GM21515 (cell line): ENCODE measurements at regions not wholly inside any gene's neighbourhood (a gene's known extent, or its start where the extent isn't known, plus 50 kb on each side); places are given as distances from the start of the nearest gene placed in this dataset.
"Not testable (repeated sequence)": the region's sequence is repeated elsewhere in the genome, so short reads cannot be mapped to it uniquely, and the experiment has no call there.

ENCODE experiments used
- ATAC-seq: cut with Tn5 transposase; IDR thresholded peaks from one replicate; pipeline ENCODE4 v1.9.1; 2021; ENCODE audit not compliant: unreplicated experiment

- ATAC-seq: no peak
Measured at GRCh38 chr9:106039151-106039935, 345.0 kb downstream of the TMEM38B start.

- ATAC-seq: not testable (repeated sequence)
Measured at GRCh38 chr9:106041920-106042319, 347.6 kb downstream of the TMEM38B start.

DNA sequence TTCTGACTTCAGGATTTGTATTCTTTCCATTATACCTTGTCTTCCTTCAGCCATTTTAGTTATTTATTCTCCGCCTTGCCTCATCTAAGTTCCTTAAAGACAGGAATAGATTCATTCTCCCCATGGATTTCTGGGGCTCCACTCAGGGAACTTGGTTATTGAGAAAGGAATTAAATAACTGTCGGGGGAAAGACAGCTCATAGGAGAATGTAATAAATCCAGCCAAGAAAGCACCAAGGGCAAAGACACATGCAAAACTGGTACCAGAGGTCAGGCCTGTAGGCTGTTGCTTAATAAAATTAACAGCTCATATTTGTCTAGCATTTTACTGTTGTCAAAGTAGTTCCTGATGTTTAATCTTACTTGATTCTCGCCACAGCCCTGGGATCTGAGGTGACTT lies 357.2 kb downstream of the TMEM38B start:
- ATAC-seq: no peak

DNA sequence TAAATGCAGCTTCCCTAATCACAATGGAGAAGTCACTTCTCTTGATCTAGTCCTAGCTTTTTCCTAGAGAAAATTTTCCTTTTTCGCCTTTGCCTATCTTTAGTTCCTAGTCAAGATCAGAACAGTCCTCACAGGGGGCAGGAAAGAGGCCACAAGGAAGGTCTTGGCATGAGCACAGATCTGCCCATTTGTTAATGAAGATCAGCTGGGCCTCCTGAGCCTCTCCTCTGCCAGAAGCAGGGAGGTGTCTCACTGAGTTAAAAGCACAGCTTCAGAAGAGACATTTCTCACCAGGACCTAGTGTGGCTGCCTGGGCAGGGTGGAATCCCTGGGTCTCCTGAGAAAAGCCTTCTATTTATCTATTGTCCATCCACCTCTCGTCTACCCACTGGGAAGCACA lies 357.8 kb downstream of the TMEM38B start:
- no peak for ATAC-seq

GRCh38 chr9:106052735-106053134 lies 358.4 kb downstream of the TMEM38B start:
- ATAC-seq: no peak

DNA sequence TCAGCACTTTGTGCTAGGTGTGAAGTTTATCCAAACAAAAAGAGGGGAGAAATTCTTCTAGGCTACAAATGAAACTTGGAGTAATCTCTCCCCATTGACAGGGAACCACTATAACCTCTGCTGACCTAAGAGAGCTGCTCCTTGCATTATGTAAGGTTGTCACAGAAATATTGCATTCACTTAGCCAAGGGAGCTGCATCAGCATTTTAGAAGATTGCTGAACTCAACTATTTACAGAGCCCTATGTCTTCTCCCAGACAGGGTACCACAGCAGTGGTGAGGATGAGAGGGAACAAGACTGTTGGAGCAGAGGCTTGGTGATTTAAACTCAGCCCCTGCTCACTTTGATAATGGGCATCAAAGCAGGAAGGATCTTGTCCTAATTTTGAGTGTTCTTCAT lies 362.0 kb downstream of the TMEM38B start:
- ATAC-seq: no peak

- no peak for ATAC-seq
Measured at GRCh38 chr9:106058460-106058859, 364.1 kb downstream of the TMEM38B start.

GRCh38 chr9:106059886-106060285 lies 365.5 kb downstream of the TMEM38B start:
- no peak for ATAC-seq

- ATAC-seq: no peak
Measured at GRCh38 chr9:106060885-106061284, 366.5 kb downstream of the TMEM38B start.

DNA sequence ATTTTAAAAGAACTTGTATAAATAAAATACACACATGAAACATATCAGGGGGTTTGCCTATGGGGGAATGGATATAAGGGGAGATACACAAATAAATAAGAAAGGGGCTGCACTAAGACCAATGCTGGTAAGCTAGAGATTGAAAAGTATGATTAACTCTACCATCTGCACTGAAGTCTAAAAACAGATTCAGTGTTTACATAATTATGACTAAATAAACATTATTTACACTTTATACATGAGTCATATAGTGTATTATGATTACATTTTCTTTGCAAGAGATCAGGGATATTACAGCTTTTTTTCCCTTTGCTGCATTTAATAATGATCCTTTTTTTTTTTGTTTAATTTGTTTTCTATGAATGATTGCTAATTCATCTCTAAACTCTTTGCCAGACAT lies 367.9 kb downstream of the TMEM38B start:
- ATAC-seq: no peak

DNA sequence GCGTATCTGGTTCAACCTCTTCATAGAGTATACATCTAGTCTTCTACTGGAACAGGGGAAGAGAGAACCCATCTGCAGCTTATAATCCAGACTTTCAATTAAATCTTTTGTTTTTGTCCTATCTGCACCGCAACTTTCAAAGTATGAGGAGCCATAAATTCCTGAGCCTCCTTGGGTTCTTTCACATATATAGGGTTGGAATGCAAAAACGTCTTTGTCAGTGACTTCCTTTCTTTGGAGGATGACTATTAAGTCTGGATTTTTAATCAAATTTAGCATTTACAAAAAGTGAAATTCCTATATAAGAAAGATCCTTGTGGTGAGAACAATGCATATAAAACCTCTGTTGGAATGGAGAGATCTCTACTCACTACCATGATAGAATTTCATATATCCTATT lies 370.8 kb downstream of the TMEM38B start:
- ATAC-seq: no peak

- no peak for ATAC-seq
Measured at GRCh38 chr9:106065579-106066214, 371.4 kb downstream of the TMEM38B start.

- ATAC-seq: no peak
Measured at GRCh38 chr9:106066940-106067524, 372.7 kb downstream of the TMEM38B start.

DNA sequence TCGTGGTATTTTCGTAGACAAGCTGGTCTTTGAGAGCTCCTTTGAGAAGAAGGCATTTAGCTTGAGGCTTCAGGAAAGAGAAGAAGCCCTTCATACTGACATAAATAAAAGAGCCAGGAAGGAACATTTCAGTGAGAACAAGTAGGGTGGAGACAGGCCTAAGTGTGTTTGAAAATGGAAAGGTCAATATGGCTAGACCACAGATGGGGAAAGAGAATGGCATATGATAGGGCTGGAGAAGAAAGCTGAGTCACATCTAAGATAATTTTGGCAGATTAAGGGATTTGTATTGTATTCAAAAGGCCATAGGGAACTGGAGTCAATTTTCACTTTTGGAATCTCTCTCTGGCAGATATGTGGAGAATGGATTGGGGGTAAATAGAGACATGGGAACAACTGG lies 374.9 kb downstream of the TMEM38B start:
- ATAC-seq: no peak

- no peak for ATAC-seq
Measured at GRCh38 chr9:106072421-106072820, 378.1 kb downstream of the TMEM38B start.

DNA sequence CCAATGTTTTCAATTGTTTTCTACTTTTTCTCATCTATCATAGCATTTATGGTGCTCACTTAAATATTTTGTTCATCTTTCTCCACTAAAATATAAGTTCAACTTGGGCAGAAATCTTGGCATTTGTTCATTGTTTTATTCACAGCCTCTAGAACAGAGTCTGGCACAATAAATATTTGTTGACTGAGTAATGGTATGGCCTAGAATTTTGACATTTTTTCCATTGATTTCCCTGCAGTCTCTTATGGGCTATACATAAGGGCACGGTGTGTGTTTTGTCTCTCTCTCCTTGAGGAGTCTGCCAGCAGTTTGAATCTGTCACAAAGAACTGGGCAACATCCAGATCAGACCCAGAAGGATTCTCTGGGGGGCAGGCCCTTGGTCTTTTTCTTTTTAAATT lies 379.7 kb downstream of the TMEM38B start:
- ATAC-seq: no peak

GRCh38 chr9:106075236-106075959 lies 381.1 kb downstream of the TMEM38B start:
- ATAC-seq: no peak

- ATAC-seq: no peak
Measured at GRCh38 chr9:106075960-106076327, 381.6 kb downstream of the TMEM38B start.

DNA sequence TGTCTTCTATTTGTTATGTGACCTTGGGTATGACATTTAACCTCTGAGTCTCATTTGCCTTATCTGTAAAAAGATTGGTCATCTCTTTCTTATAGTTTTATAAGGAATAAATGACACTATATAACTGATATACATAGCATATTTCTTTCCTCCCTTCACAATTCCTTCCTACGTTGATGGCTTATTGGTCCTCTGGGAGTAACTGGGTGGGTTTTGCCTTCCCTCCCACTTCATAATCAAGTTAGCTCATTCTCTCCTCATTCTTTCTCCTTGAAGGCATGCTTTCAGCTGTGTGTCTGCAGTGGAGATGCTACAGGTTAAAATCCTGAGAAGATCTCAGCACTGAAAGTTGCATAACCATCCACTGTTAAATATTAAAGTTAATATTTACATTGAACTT lies 382.4 kb downstream of the TMEM38B start:
- no peak for ATAC-seq

DNA sequence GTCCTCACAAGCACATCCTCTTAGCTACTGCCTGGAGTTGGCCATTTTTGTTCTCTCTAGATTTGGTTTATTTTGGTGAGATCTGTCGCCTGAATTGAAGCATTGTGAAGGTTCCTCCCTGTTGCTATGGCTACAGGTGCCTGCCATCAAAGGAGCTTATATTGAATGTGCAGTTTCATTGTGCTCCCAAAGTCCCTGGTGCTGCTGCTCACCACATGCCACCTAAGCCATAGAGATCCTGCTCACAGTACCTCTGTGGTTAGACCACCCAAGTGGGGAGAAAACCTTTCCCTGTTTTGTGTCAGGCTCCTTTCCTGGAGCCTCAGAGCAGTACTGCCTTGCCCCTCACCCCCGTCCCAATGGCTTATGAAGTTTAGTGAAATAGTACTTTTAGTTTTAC lies 383.4 kb downstream of the TMEM38B start:
- no peak for ATAC-seq

DNA sequence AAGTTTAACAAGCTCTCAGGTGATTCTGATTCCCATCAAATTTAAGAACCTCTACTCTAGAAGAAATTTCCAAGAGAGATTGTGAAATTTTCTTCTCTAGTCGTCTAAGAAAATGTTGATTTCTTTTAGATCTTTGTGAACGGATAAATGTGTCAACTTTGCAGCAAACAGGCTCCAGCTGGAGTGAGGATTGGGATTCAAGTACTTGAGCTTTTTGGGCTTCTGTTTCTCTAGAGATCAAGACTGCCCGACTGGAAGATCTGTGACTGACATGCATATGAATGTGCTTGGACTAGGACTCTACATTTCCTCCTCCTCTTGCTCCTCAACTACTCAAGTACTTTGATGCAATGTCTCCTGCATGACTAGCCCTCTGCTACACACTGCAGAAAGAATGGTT lies 388.3 kb downstream of the TMEM38B start:
- no peak for ATAC-seq

GRCh38 chr9:106084702-106085101 lies 390.4 kb downstream of the TMEM38B start:
- ATAC-seq: no peak
